GM10266 (cell line): ENCODE measurements at regions not wholly inside any gene's neighbourhood (a gene's known extent, or its start where the extent isn't known, plus 50 kb on each side); places are given as distances from the start of the nearest gene placed in this dataset.

Source experiments
- DNase-seq: peaks from one replicate; pipeline ENCODE4 v3.0.0; 2012; ENCODE audit errors: extremely low spot score
- TF ChIP-seq, protein P1 (sequence below): IDR thresholded peaks from 2 replicates; pipeline ENCODE4 v1.5.1; 2012; ENCODE audit warnings: mild to moderate bottlenecking, low read depth; ENCODE audit not compliant: control insufficient read depth, insufficient read depth; ENCODE audit errors: missing control alignments

DNA sequence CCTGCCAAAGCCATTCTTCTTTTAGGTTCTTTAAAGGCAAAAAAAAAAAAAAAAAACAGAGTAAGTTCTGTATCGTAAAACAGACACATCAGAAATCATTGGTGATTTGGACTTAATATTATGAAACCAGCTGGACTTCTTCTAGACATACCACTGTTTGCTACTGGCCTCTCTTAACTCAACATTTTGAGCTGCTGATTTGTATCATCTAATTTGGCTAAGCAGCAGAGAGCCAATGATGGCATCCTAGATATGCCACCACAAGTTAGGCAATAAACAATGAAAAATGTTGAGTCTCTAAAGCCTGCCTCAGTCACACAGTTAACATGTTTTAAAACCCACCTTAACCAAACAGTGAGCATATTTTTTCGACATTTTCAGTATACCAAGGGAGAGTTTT, 1034.3 kb upstream of the NXPH2 start:
- no peak for DNase-seq
- TF ChIP-seq, protein P1, sequence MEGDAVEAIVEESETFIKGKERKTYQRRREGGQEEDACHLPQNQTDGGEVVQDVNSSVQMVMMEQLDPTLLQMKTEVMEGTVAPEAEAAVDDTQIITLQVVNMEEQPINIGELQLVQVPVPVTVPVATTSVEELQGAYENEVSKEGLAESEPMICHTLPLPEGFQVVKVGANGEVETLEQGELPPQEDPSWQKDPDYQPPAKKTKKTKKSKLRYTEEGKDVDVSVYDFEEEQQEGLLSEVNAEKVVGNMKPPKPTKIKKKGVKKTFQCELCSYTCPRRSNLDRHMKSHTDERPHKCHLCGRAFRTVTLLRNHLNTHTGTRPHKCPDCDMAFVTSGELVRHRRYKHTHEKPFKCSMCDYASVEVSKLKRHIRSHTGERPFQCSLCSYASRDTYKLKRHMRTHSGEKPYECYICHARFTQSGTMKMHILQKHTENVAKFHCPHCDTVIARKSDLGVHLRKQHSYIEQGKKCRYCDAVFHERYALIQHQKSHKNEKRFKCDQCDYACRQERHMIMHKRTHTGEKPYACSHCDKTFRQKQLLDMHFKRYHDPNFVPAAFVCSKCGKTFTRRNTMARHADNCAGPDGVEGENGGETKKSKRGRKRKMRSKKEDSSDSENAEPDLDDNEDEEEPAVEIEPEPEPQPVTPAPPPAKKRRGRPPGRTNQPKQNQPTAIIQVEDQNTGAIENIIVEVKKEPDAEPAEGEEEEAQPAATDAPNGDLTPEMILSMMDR: no peak

DNA sequence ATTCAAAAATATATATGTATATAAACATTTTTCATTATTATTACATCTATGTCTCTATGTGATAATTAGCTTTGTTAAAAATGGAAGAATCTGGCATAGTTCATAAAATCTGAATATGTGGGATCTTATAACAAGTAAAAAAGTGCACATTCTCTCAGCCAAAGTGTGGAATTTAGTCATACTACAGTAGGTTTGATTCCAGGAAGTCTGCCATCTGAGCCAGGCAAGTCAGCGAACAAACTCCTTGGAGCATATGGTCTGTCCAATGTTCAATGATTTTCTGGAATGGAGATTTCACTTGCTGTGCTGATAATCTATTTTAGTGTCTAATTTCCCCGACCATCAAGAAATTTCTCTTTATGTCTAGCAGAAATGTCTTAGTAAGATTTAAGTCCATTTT, 1033.2 kb upstream of the NXPH2 start:
- TF ChIP-seq, protein P1: no peak
- DNase-seq: no peak

DNA sequence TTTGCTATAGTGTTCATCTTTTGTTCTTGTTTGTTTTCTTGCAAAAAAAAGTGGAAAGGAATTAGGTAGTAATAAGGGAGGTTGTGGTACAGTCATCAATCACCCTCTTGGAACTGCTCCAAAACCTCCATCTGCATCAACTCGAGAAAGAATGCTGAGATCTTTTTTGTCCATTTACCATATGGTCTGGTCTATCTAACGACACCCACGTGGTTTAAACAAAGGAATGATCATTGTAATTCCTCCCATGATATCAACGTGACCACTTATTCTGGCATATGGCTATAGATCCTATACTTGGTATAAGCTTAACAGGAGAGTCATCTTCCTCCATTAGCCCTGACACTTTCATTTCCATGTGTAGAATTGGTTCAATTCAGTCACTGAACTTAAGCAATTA, 1025.3 kb upstream of the NXPH2 start:
- DNase-seq: no peak
- TF ChIP-seq, protein P1: no peak

DNA sequence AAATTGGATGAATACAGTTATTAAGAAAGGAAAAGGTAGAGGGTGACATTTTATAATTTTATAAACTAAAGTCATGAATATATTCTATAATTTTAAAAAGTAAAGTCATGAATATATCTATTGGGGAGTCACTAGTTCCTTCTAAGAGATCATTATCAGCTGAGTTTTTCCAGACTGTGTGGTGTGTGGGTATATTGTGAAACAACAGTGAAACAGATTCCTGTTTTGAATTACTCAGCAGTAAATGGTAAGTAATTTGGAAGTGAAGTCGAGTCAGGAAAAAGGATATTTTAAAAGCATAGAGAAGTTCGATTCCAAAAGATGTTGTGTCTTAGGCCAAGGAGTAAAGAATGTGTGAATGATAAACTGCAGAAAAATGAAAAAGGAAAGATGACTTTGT, 1018.2 kb upstream of the NXPH2 start:
- no peak for DNase-seq
- TF ChIP-seq, protein P1: no peak

DNA sequence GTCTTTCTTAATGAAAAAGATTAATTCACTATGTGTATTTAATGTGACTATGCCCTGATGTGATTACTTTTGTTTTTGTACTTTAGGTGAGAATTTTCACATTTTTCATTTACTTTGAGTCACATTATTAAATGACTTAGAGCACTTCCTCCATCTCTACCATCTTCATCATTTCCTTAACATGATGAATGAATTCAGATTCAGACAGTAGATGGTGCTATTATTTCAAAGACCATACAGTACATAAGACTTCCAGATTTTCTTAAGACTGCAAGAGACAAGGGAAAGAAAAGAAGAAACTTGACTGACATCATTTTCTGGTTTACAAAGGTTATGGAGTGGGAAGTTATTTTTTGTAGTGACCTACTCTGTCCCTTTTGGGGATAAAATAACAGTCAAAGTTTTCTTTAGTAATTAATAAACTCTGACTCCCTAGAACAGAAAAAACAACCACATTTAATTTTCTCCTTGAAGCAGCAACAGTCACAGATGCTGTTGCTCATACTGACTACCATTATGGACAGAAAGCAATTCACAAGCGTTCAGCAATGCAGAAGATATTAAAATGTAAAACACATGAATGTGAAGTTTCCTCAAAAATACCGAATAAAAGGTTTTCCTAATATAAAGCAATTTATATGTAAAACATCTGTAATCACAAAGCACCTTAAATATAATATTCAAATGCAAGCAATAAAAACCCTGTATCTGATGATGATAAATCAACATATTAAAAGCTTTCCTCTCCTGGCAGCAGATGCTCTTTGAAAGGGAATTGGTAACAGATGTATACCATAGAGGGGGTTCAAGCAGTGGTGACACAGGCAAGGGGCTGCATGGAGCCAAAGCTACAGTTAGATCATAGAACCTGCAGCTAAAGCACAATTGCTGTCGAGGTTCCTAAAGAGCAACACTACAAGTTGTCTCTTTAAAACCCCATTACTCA, 1010.9 kb upstream of the NXPH2 start:
- DNase-seq: peak; percentile 6
- TF ChIP-seq, protein P1: peak; percentile 16

DNA sequence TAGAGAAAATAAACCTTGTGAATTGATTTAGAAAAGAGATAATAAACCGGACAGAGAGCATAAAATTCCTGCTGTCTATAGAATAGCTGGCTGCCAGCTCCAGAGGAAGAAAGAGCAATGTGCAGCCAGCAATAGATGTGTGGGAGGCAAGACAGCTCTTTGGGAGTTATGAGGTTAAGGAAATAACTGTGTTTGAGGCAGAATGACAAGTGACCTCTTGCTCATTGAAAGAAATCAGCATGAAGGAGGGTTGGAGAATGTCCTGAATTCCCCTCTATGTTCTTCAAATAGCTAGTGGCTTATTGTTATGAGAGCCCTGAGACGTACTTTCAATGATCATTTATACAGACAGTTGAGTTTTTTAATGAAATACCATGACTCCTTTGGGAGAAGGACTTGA, 1009.9 kb upstream of the NXPH2 start:
- TF ChIP-seq, protein P1: no peak
- DNase-seq: no peak

DNA sequence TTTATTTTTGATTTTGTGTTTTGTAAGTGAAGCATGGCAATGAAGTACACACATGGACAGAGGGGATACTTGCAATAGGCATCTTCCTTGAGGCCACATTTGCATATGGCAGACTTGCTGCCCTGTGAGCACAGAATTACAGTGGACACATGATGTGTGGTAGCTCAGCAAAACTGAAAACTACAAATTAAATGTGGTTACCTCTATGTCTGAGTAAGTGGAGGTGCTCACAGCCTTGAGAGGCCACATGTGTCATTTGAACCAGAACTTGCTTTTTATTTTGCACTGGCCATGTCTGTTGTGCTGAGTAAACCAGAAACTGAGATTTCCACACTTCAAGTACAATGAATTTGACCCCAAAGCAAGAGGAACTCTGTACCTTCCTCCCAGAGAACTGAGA, 998.5 kb upstream of the NXPH2 start:
- TF ChIP-seq, protein P1: no peak
- DNase-seq: no peak
